CD4-positive, alpha-beta T cell treated with Interferon gamma for 1 hour (primary cell): ENCODE measurements at regions not wholly inside any gene's neighbourhood (a gene's known extent, or its start where the extent isn't known, plus 50 kb on each side); places are given as distances from the start of the nearest gene placed in this dataset.

Experiments
- DNase-seq: peaks from one replicate; pipeline ENCODE4 v3.0.0-alpha.2; 2020

DNA sequence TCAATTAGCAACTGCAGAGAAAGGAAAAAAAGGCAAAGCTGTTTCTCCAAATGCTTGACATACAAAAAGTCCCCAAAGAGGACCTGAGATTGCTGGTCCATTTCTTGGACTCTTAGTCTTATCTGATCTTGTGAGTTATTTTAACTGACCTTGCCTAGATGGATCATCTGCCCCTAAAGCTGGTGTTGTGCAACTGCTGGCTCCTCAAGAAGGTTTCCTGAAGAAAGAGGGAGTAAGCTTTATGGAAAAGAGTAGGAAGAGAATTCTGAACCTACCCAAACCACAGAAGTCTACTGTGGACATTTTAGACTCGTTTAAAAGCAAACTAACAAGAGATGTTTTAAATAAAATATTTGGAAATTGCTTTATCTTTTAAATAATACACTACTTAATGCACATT lies 140.0 kb upstream of the HS3ST3A1 start:
- no peak for DNase-seq

GRCh38 chr17:13743906-13744305 lies 142.2 kb upstream of the HS3ST3A1 start:
- DNase-seq, result no peak

- DNase-seq, result no peak
These were observed 144.7 kb upstream of the HS3ST3A1 start for GRCh38 chr17:13746404-13746803.

DNA sequence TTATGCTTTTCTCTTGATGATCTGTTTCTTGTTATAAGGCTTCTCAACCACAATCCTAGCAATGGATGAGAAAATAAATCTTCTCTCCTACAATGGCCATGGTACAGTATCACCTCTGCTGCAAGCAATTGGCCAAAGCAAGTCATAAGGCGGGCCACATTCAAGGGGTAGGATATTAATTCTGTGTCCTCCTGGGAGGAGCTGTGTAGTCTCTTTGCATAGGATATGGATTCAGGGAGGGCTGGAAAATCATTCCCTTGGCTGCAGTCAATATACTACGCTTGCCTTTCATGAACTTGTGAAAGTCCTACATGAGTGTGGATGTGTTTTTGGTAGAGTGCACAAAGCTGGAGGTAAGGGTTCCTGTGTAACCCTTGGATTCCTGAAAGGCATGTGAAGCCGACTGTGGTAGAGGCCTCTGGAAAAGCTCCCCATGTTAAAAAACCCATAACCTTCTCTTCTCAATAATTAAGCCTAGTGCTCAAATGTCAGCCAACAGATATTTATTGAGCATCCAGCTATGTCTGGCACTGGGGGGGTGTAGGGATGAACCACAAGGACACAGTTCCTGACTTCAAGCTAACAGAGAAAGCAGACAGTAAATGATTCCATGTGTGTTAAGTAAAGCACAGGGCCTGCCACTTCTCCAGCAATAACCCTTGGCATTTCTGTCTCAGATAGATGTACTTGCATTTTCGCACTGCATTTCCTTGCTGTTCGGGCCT lies 147.6 kb upstream of the HS3ST3A1 start:
- DNase-seq, result no peak

DNA sequence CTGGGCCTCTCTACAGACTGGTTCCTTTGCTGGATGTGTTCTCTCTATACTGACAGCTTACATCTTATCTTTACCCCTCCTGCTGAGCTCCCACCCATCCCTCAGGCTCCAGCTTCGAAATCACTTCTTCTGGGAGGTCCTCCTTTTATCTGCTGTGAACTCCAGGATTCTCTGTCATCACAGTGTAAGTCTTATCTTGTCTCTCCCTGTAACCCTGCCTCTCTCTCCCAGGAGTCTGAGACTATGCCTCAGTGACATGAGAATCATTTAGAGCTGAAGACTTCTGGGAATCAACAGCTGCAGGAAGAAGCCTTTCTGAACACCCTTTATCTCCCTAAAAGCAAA lies 148.1 kb upstream of the HS3ST3A1 start:
- no peak for DNase-seq

GRCh38 chr17:13750816-13751793 lies 149.4 kb upstream of the HS3ST3A1 start:
- DNase-seq, result no peak

GRCh38 chr17:13753154-13753553 lies 151.4 kb upstream of the HS3ST3A1 start:
- DNase-seq, result no peak

GRCh38 chr17:13753771-13754170 lies 152.0 kb upstream of the HS3ST3A1 start:
- no peak for DNase-seq

DNA sequence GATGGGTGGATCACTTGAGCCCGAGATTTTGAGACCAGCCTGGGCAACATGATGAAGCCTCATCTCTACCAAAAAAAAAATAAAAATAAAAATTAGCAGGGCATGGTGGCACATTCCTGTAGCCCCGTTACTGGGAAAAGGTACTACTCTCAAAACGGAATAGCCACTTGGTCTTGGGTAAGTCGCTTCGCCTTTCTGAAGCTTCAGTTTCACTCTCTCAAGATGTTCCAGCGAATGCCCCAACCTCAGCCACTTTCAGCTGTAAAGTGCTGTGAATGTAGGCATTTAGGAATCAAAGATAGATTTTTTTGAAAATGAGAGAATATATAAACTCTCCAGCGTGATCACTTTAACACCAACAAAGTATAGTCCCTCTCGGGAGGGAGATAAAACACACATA lies 154.1 kb upstream of the HS3ST3A1 start:
- DNase-seq, result no peak

DNA sequence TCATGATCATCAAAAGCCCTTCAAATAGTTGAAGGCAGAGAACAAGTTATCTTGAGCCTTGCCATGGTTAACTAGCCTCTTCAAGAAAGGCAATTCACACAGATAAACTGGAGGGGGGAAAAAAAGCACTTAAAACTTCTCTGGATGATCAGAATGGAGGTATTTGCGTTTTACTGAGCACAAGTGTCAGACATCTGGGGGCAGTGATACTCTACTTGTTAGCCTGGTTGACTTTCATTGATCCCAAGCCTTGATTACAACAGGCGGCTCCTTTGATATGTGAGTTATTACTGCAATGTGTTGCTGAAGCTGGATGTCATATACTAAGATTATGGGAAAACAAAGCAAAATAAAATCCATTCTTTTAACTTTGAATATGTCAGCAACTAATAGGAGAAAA lies 155.0 kb upstream of the HS3ST3A1 start:
- no peak for DNase-seq

- no peak for DNase-seq
These were observed 156.1 kb upstream of the HS3ST3A1 start for GRCh38 chr17:13757871-13758270.

DNA sequence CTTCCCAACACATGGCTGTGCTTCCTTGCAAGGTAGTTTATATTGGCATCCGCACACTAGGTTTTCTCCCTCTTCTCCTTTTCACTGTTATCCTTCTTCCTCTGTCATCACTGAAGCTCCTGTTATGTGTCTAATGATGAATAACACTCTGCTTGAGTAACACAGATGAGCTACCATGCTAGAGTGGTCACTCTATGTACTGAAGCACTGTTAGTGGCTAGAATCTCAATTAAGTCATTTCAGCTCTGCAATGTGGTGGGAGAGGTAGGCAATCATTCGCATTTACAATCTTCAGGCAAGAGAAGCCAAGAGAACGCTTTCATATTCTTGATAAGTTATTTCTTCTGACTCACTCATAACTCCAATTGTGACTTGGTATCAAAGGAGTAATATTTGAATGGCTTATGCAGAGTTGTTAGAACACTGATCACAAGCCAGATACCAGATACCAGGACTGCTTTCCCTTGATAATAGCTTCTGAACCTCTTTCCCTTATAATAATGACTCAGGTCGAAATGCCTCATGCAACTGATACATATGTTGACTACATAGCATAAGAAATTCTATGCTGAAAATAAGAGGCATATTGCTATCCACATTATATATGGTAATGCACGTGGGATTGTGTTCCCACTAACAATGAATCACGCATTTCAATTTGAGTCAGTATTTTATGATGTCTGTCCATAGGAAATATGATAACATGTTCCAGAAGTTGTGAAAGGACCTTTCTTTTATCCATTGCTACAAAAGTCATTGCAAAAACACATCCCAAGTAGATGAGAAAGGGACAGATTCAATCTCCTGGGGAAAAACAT lies 158.0 kb upstream of the HS3ST3A1 start:
- no peak for DNase-seq

- no peak for DNase-seq
These were observed 159.4 kb upstream of the HS3ST3A1 start for GRCh38 chr17:13761038-13761603.

GRCh38 chr17:13765701-13766100 lies 164.0 kb upstream of the HS3ST3A1 start:
- DNase-seq, result no peak

GRCh38 chr17:13770702-13771101 lies 169.0 kb upstream of the HS3ST3A1 start:
- no peak for DNase-seq

GRCh38 chr17:13775450-13775849 lies 173.7 kb upstream of the HS3ST3A1 start:
- DNase-seq, result no peak

- DNase-seq, result no peak
These were observed 174.4 kb upstream of the HS3ST3A1 start for GRCh38 chr17:13776027-13776551.

- DNase-seq, result no peak
These were observed 175.3 kb upstream of the HS3ST3A1 start for GRCh38 chr17:13777003-13777402.

- DNase-seq, result no peak
These were observed 182.8 kb upstream of the HS3ST3A1 start for GRCh38 chr17:13784434-13785095.

DNA sequence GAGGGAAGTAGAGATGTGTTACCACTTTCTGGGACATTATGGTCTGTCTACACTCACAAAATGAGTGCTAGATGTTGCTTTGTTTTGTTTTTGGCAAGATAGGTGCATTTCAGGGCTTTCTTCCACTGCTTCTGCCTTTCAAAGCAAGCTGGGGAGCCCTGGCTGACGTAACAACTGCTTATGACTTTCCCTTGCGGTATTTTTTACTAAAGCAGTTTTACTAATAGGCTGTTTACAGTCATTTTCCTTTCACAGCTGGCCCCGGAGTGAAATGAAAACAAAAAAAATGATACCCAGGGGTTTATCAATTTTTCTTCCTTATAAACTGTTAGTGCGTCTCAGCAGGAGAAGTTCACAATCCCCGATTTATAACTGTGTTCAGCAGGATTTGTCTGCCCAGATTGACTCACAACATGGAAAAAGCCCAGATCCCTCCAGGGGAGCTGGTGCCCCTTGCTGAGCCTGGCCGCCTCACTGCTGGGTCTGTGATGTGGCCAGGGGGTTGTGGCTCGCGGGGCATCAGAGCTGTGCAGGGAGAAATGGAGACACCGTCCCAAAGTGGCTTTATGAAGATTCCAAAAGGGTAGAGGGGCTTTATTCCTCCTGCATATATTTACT lies 184.4 kb upstream of the HS3ST3A1 start:
- DNase-seq, result no peak

GRCh38 chr17:13787636-13788035 lies 185.9 kb upstream of the HS3ST3A1 start:
- DNase-seq, result no peak

GRCh38 chr17:13788385-13788784 lies 186.7 kb upstream of the HS3ST3A1 start:
- no peak for DNase-seq
